Right lung (tissue), 2 donors: ENCODE measurements at regions not wholly inside any gene's neighbourhood (a gene's known extent, or its start where the extent isn't known, plus 50 kb on each side); places are given as distances from the start of the nearest gene placed in this dataset.
"Not testable (repeated sequence)": the region's sequence is repeated elsewhere in the genome, so short reads cannot be mapped to it uniquely, and the experiment has no call there.

Experiments
- DNase-seq, 2 donors: peaks; one replicate each; pipeline ENCODE4 v3.0.0-alpha.2; 2013

- DNase-seq = no peak
Measured at GRCh38 chr2:13597176-13597575, 880.4 kb downstream of the TRIB2 start.

- no peak for DNase-seq
Measured at GRCh38 chr2:13601506-13601905, 884.8 kb downstream of the TRIB2 start.

DNA sequence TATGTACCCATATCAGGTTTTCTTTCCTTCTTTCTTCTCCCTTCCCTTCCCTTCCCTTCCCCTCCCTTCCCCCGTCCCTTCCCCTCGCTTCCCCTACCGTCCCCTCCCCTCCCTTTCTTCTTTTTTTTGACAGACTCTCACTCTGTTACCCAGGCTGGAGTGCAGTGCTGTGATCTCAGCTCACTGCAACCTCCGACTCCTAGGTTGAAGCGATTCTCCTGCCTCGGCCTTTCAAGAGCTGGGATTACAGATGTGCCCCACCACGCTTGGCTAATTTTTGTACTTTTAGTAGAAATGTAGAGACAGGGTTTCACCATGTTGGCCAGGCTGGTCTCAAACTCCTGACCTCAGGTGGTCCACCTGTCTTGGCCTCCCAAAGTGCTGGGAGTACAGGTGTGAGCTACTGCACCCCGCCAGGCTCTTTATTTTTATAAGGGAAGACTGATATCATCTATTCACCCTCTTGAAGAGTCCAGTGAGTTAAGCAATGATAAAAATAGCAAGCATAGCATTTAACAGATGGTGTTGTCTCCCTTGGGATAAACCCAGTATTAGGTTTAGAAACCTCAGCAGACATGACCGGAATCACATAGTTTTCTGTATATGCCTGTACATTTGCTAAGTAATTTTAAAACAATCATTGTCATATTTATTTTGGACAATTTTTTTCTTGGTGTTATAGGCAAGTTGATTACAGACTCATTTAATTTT lies 888.4 kb downstream of the TRIB2 start:
- no peak for DNase-seq

DNA sequence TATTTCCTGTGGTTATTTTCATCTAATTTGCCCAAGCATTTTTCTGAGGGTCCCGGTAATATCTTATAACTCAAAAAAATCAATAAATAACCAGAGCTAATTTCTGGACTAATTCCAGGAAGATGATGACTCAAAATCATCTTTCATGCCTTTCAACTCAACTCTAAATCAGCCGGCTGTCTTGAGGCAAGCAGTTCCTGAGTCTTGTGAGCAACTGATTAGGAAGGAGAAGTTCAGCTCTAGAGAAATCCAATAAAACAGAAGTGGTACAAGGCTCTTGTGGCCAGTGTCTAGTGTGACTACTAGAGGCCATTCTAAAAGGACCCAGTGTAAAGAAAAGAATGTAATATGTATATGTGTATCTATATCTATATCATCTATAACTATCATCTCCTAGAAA lies 890.4 kb downstream of the TRIB2 start:
- no peak for DNase-seq

GRCh38 chr2:13611939-13612338 lies 895.2 kb downstream of the TRIB2 start:
- no peak for DNase-seq

- DNase-seq = no peak
Measured at GRCh38 chr2:13616059-13616458, 899.3 kb downstream of the TRIB2 start.

GRCh38 chr2:13616616-13617015 lies 899.9 kb downstream of the TRIB2 start:
- DNase-seq = no peak

DNA sequence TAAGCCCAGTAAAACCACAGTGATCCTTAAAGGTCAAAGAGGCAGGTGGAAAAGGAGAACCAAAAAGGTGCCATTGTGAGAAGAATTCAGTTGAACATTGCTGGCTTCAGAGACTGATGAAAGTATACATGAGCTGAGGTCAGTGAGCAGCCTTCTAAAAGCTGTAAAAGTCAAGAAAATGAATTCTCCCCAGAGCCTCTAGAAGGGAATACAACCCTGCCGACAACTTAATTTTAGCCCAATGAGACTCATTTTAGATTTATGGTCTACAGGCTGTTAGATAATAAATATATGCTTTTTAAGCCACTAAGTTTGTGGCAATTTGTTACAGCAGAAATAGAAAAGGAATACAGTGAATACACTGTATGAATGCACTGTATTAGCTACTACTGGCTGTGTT lies 911.4 kb downstream of the TRIB2 start:
- DNase-seq = no peak

GRCh38 chr2:13638181-13638580 lies 921.4 kb downstream of the TRIB2 start:
- no peak for DNase-seq

- DNase-seq = no peak
Measured at GRCh38 chr2:13649918-13650317, 933.2 kb downstream of the TRIB2 start.

DNA sequence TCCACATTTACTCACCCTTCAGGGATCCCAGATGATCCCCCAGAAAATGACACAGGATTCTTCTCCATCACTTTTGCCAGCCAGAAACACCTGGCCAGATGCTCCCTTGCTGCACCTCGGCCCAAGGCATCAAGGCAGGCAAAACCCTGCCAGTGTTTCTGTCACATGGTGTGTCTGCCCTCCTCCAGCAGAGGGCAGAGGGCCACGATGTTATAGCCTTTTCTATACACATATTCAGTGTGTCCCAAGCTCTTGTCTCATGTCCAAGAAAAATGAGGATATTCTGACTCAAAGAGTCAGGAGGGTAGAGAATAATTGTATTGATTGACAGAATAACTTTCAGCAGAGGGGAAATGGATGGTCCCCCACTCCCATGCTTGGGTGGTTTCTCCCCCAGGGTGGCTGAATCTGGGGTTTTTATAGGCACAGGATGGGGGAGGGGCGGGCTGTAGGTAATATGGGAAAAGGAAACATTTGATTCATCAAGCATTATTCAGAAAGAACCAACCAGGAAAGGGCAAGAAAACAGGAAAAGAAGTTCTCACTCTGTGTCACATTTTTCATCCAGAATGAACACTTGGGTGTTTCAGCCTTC lies 933.9 kb downstream of the TRIB2 start:
- DNase-seq = no peak

DNA sequence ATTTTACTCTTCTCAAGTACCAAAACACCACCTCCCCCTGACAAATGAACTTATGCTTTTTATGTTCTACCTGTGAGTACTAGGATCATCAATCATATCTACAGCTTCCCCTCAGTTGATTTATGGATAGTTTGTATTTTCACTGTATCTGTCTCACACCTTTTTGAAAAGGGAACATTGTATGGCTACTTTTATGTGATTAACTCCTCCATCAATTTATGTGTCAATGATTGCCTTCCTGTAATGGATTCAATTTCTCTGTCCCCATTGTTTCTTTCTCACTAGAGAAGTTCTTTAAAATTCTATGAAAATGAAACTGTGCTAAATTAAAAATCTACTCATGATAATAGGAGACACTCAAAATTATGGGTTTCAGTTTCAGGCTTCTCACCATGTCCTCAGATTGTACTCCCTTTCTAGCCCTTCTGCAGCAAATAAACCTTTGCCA lies 935.0 kb downstream of the TRIB2 start:
- no peak for DNase-seq

DNA sequence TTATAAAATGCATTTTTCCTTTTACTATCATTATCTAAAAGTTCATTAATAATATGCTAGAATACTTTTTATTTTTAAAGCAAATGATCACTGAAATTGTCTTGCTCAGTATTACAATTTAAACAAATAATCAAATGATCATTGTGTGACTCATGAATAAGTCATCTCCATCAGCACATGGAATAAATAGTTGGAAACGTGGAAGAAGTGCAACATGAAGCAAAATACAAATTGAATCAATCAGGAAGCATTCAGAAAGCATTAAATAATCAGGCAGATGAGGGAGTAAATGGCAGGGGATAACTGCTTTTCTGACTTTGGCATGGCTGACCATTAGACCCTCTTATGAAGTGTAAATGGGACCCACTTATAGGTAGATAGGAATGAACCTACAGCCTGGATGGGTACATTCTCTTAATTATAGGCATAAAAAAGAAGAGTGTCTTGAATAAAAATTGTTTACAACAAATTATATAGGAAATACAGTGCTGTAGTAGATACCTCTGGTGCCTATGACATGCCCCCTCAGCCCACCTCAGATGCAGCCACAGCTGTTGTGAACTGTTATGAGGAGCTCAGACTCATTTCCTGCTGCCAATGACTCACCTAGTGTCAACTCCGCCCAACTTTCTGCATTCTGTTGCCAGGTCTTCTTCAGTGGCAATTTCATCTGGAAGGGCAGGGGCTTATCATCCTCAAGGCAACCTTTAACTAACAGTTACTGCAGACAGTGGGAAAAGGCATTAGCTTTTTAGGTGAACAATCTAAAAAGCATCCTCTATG lies 936.0 kb downstream of the TRIB2 start:
- DNase-seq = no peak

- DNase-seq = no peak
Measured at GRCh38 chr2:13654416-13654815, 937.7 kb downstream of the TRIB2 start.

GRCh38 chr2:13660231-13660630 lies 943.5 kb downstream of the TRIB2 start:
- no peak for DNase-seq

DNA sequence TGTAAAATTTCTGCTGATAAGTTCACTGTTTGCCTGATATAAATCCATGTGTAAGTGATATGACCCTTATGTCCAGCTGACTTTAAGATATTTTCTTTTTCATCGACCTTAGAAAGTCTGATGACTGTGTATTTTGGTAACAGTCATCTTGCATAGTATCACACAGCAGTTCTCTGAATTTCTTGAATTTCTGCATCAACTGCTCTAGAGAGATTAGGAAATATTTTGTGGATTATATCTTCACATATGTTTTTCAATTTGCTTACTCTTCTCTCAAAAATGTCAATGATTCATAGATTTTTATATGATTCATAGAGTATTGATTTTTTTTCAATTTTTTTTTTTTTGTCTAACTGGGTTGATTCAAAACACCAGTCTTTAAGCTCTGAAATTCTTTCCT lies 945.3 kb downstream of the TRIB2 start:
- DNase-seq = no peak

- no peak for DNase-seq
Measured at GRCh38 chr2:13666582-13667414, 950.1 kb downstream of the TRIB2 start.

DNA sequence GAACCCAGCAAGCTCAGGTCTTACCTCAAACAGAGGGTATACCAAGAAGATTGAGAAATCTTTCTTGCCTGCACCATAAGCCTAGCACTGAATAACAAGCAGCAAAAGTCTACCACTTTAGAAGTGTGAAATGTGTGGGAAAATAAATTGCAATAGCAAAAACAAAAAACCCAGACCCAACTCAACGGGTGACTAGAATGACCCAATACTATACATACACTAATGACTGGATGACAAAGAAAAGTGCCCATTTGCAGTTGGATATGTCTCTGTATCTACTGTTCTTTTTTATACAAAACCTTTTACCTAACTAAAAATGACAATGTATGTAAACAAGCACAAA lies 950.6 kb downstream of the TRIB2 start:
- DNase-seq = no peak

DNA sequence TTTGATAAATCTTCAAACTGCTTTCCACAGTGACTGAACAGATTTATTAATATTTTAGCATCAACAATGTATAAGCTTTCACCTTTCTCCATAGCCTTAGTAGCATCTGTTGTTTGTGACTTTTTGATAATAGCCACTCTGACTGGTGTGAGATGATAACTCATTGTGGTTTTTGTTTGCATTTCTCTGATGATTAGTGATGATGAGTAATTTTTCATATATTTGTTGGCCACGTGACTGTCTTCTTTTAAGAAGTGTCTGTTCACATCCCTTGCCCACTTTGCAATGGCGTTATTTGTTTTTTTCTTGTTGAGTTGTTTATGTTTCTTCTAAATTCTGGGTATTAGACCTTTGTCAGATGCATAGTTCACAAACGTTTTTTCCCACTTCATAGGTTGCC lies 952.9 kb downstream of the TRIB2 start:
- DNase-seq = no peak

DNA sequence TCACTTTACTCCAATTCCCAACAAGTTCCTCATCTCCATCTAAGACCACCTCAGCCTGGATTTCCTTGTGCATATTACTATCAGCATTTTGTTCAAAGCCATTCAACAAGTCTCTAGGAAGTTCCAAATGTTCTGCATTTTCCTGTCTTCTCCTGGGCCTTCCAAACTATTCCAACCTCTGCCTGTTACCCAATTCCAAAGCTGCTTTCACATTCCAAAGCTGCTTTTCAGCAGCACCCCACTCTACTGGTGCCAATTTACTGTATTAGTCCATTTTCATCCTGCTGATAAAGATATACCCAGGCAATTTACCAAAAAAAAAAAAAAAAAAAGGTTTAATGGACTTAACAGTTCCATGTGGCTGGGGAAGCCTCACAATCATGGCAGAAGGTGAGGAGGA lies 957.1 kb downstream of the TRIB2 start:
- DNase-seq = not testable (repeated sequence)

GRCh38 chr2:13676269-13676668 lies 956.2 kb upstream of the LRATD1 start:
- no peak for DNase-seq

GRCh38 chr2:13681936-13682335 lies 950.6 kb upstream of the LRATD1 start:
- no peak for DNase-seq
